ENCODE measurements at regions not wholly inside any gene's neighbourhood (a gene's known extent, or its start where the extent isn't known, plus 50 kb on each side); places are given as distances from the start of the nearest gene placed in this dataset.
"Not testable (repeated sequence)": the region's sequence is repeated elsewhere in the genome, so short reads cannot be mapped to it uniquely, and the experiment has no call there.

DNA sequence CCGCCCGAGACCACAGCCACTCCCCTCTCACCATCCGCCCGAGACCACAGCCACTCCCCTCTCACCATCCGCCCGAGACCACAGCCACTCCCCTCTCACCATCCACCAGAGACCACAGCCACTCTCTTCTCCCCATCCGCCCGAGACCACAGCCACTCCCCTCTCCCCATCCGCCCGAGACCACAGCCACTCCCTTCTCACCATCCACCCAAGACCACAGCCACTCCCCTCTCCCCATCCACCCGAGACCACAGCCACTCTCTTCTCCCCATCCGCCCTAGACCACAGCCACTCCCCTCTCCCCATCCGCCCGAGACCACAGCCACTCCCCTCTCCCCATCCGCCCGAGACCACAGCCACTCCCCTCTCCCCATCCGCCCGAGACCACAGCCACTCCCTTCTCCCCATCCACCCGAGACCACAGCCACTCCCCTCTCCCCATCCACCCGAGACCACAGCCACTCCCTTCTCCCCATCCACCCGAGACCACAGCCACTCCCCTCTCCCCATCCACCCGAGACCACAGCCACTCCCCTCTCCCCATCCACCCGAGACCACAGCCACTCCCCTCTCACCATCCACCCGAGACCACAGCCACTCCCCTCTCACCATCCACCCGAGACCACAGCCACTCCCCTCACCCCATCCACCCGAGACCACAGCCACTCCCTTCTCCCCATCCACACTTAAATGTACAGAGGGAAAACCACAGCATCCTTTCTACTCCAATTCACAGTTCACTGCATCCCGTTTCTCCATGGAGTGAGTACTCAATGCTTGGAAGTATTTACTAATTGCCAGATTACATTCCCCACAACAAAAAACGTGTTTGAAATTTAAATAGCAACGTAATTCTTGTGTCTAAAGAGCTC lies 83.5 kb upstream of the SFSWAP start:
- not testable (repeated sequence) for DNase-seq (ENCODE audit: low read depth in 2 of 2)

DNA sequence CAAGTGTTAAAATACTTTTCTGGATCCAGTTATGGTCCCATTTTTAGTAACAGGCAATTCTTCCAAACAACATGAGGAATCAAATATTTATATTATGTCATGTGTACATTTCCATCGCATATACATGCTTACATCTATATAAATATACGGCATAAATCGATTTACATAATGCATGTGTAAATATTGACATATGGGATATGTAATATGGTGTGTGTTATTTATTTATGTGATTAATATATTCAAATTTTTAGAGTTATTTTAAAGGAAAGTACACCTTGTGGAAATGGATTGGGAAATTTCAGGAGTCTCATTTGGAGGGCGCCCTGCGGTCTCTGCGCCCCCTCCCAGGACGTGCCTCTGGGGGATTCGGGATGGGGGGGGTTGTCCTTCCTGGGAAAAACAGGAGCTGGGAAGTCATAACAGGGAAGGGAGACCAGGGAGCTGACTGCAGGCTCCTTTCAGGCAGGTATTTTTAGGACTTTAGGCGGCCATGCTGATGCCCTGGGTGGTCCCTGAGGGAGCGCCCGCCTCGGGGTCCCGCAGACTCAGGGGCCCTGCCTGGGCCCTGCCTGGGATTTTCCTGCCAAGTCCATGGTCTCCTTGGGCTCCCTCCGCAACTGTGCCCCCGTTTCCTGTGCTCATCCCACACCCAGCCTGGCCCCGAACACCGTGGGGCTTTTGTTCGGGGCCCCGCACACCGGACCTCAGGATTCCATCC lies 82.7 kb upstream of the SFSWAP start:
- no peak for DNase-seq (ENCODE audit: low read depth in 2 of 2)

DNA sequence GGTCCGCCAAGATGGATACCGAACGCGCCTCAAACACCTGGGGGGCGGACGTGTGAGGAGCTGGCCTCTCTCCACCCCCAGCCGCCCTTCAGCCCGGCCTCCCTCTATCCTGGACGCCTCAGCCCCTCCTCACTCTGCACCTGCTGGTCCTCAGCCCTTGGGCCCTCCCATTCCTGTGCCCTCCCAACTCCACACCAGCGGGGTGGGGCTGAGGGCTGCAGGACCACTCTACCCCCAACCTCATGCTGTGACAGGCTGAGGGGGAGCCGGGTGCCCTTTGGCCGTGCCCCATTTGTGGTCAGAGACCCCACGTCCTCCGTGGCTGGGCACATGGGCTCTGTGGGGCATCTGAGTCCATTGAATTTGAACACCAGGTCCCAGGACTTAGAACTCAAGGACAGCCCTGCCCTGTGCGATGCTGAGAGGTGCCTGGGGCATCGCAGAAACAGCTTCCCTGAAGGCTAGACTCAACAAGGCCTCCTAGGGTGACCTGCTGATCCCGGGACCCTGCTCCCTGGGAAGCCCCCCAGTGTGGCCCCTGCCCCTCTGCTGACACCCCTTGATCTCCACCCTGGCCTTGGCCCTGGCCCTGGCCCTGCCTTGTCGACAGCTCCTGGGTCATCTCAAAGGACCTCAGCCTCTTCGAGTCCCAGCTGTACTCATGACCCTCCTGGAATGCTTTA lies 82.0 kb upstream of the SFSWAP start:
- no peak for DNase-seq (ENCODE audit: low read depth in 2 of 2)

DNA sequence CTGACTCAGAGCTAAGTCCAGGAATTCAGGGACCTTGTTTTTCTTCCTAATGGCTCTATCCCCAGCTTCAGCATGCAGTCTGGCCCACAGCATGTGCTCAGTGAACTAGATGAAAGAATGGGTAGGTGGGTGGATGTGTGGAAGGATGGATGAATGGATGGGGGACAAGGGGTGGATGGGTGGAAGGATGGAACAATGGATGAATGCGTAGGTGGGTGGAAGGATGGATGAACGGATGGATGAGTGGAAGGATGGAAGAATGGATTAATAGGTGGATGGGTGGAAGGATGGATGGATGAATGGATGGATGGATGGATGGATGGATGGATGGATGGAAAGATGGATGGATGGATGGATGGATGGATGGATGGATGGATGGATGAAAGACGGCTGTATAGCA lies 79.7 kb upstream of the SFSWAP start:
- DNase-seq (ENCODE audit: low read depth in 2 of 2) = no peak

DNA sequence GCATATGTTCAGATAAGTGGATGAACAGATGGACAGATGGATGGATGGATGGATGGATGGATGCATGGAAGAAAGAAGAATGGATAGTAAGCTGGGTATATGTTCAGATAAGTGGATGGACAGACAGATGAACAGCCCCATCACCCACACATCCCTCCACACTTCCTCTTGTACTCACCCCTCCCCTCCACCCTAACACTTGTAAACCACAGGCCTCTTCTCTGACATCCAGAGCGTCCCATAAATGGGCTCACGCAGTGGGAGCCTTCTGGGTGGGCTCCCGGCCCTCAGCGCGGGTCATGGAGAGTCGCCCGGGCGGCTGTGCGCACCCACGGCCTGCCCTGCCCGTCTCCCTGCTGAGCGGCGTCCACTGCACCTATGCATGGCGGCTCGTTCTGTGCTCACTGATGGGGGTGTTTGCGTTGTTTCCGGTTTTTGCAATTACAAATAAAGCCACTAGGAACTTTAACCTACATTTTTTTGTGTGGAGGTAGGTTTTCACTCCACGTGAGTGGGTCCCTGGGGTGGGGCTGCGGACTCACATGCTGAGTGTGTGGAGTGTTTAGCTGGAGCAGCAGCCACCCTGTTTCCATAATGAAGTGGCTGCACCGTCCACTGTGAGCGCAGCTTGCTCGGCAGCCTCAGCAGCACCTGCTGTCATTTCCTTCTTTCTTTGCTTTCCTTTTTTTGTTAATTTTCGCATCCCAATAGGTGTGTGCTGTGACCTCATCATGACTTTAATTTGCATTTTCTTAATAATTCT lies 78.8 kb upstream of the SFSWAP start:
- DNase-seq (ENCODE audit: low read depth in 2 of 2) = not testable (repeated sequence)

DNA sequence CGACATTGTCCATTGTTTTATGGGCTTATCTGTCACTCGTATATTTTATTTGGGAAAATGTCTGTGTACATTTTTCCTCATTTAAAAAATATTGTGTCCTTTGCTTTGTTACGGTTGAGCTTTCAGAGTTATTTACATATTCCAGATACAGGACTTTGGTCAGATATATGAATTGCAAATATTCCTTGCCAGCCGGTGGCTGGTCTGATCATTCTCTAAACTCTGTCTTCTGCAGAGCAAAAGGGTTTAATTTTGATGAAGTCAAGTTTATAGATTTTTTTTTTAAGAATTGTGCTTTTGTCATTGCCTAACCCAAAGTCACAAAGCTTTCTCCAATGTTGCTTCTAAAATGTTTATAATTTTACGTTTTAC lies 78.3 kb upstream of the SFSWAP start:
- not testable (repeated sequence) for DNase-seq (ENCODE audit: low read depth in 2 of 2)

DNA sequence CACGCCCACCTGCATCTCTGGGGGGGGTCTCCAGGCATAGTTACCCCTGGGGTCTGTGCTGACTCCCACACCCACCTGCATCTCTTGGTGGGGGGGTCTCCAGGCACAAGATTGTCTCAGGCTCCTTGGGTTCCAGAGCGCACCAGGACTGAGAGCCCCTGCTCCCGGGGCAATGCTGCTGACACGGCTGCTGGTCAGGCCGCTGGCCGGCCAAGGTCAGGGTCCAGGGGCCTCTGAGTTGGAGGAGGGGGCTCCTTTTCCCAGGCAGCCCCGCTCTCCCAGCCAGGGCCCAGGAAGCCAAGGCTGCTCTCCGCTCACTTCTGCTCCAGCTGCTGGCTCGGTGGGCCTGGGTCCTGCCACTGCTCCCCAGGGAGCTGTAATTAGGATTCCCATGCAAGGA lies 77.3 kb upstream of the SFSWAP start:
- not testable (repeated sequence) for DNase-seq (ENCODE audit: low read depth in 2 of 2)

DNA sequence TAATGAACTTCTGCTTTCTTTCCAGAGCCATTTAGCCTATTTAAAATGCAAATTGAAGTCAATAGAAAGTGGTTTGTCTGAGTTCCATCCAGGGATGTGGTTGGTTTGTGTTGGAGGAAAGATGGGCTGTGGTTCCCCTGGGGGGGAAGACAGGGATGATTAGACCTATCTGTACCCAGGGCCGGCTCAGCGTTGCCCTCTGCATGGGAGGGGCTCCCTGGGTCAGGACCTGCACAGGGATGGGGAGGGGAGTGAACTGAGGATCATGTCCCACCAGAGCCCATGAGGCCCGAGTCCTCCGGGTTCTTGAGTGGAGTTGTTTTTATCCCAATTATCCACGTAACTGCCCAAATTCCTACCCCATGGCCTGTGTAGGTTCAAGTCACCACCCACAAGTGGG lies 76.9 kb upstream of the SFSWAP start:
- no peak for DNase-seq (ENCODE audit: low read depth in 2 of 2)

DNA sequence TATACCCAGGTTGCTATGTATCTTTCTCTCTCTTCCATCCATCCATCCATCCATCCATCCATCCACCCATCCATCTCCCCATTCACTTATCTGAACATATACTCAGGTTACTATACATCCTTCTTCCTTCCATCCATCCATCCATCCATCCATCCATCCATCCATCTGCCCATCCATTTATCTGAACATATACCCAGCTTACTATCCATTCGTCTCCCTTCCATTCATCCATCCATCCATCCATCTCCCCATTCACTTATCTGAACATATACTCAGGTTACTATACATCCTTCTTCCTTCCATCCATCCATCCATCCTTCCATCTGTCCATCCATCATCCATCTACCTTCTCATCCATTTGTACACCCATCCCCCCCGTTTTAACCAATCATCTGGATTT lies 75.9 kb upstream of the SFSWAP start:
- DNase-seq (ENCODE audit: low read depth in 2 of 2) = not testable (repeated sequence)

DNA sequence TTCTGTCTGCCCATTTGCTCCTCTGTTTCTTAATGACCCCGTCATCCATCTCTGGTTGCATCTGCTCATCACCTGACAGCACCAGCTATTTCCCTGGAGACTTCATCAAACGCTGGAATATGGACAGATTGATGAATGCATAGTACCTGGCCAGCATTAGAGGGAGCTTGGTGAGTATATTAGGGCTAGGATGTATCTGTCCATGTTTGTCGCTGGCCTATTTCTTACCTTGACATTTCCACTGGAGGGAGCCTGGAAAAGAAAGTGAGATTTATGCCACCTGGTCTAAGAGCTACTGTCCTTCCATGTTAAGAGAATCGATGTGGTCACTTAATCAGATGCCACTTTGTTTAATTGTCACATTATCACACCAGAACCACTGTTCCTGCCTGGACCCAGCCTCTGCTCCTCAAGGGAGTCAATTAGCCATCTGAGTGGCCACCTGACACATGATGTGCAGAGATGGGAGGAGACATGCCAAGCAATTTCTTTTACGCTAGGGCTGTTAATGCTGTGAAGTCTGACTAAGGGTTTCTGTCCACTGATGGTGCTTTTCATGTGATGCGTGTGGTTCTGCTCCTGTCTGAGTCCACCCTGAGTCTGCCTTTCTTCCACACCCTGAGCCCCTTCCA lies 75.3 kb upstream of the SFSWAP start:
- DNase-seq (ENCODE audit: low read depth in 2 of 2) = no peak

DNA sequence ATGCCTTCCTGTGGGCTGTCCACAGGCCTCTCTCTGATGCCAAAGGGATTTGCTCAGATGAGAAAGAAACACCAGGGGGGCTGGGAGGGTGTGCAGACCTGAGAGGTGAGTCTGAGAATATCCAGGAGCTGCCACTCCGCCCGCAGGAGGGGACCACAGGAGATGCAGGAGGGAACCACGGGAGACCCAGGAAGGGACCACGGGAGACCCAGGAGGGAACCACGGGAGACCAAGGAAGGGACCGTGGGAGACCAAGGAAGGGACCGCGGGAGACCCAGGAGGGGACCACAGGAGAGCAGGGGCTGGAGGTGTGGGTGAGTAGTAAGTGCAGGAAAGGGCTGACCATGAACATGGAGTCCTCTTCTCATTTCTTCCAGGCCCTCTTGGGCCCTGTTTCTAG lies 74.6 kb upstream of the SFSWAP start:
- no peak for DNase-seq (ENCODE audit: low read depth in 2 of 2)

DNA sequence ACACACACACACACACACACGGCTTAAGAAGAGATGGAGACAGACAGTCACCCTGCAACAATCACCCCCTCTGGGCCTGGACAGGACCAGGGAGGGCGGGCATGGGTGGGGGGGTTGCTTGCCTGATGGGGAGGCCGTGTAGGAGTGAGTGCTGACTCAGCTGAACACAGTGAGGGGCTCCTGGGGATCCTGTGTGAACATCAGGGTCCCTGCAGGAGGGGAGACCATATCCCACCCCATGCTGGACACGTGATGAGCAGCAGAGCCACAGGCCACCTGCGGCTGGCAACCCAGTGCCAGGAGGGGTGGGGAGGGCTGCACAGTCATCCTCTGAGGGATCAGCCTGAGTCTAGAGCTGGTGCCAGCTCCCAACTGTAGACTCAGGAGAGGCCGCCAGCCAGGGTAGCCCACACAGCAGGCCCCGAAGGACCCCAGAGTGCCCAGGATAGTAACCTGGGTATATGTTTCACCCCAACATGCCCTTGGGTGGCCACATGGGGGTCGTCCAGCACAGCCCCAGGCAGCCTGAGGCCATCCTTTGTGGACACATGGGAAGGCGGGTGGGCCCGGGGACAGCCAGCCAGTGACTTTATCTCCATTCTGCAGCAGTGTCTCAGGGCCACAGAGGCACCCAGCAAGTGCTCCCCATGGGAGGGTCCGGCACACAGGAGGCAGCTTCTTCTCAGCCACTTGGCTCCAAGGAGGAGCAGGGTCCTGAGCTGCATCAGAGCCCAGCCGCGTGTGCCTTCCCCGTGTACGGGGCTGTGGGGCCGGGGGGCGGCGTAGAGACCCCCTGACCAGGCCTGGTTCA lies 73.7 kb upstream of the SFSWAP start:
- no peak for DNase-seq (ENCODE audit: low read depth in 2 of 2)

DNA sequence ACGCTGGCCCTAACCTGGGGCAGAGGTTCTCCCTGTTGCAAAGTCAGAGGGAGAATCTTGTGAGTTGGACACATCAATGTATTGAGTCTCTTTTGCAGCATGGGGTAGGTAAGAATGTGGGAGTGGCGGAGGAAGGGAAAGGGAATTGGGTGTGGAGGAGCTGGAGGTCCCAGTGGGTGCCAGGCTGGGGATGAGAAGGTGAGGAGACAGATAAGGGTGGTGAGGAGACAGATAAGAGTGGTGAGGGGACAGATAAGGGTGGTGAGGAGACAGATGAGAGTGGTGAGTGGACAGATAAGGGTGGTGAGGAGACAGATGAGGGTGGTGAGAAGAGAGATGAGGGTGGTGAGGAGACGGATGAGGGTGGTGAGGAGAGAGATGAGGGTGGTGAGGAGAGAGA lies 72.9 kb upstream of the SFSWAP start:
- DNase-seq (ENCODE audit: low read depth in 2 of 2) = no peak

DNA sequence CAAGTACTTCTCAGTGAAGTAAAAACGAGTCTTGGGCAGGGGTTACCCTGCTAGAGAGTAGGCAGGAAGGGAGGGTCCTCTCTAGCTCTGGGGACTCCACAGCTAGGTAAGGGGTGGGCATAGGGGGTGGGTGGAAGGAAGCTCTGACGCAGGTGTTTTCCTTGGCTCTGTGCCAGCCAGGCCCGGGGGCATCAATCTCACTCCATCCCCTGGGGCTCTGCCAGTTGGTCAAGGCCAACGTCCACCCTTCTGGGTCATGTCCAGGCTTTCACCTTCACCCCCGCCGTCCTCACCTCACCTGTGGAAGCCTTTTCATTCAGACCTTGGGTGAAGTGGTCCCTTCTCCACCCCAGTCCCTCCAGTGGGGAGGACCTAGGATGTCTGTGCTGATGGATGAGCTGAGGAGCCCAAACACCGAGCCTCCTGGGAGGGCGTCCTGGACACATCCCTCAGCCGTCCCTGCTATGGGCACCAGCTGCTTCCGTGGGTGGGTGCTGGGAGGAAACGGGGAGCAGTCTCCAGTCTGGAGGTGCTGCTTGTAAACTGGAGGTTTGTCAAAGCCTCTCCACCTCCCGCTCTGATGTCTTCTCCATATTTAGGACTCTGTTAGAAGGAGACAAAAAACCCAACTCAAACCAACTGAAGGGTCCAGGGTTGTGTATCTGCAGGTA lies 71.5 kb upstream of the SFSWAP start:
- no peak for DNase-seq (ENCODE audit: low read depth in 2 of 2)

DNA sequence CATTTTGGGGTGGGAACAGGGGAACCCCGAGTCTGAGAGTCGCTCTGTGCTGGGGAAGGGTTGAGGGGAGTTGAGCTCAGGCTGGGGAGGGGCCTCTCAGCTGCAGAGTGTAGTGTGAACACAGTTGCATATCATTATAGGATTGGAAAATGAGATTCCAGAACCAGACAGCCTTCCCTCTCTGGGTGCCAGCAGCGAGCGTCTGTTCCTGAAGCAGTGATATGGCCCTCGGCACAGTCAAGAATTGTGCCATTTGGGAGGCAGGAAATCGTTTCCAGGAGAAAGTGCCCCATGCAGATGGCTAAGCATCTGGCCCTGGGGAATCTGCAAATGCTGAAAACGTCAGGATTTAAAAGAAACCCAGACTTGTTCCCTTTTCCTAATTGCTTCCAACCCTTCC lies 70.4 kb upstream of the SFSWAP start:
- DNase-seq (ENCODE audit: low read depth in 2 of 2) = no peak

DNA sequence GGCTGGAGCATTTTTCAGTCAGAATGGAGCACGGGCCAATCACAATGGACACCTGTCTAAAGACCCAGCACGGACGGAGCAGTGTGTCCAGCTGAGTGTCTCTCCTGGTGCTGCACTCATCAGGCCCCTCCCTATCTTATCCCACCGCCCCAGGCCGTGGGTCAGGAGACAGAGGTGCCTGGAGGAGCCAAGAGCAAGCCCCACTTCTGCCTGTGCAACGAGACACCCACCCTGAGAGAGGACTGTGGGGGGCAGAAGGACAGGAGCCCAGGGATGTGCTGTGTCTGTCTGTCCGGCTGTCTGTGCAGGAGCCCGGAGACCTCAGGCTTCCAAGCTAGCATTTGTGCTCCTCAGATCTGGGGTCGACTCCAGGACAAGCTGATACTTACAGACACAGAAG lies 69.6 kb upstream of the SFSWAP start:
- DNase-seq (ENCODE audit: low read depth in 2 of 2) = no peak

DNA sequence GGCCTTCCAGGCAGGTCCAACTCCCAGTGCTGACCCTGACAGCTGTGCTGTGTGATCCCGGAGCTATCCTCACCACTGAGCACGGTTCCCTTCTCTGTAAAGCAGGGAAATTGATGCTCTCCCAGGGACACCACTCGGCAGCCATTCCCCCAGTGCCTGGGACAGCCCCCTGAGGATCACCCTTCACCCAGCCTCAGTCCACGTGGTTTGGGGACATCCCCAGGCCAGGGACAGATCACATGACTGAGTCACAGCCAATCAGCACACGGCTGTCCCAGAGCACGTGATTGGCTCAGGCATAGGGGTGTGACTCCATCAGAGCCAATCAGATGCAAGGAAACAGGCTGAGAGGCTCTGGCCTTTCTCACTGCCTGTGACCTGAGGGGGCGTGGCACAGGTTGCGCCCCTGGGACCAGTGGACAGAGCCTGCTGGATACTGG lies 68.8 kb upstream of the SFSWAP start:
- DNase-seq (ENCODE audit: low read depth in 2 of 2) = no peak

DNA sequence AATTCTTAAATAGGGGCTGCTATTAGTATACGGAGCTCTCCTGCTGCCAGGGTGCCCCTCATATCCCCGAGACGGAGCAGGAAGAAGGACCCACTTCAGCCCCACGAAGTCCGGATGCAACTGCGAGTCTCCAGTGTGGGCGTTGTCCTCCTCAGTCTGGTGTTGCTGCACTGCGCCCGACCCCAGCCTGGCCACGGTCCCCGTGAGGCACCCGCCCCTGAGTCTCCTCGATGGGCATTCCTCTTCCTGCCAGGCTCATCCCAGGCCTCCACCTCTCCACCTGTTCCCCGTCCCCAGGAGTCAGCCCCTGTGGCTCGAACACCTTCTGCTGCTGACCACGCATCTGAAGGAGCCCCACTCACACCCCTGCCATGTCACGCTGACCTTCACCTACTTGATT lies 68.1 kb upstream of the SFSWAP start:
- DNase-seq (ENCODE audit: low read depth in 2 of 2) = no peak

DNA sequence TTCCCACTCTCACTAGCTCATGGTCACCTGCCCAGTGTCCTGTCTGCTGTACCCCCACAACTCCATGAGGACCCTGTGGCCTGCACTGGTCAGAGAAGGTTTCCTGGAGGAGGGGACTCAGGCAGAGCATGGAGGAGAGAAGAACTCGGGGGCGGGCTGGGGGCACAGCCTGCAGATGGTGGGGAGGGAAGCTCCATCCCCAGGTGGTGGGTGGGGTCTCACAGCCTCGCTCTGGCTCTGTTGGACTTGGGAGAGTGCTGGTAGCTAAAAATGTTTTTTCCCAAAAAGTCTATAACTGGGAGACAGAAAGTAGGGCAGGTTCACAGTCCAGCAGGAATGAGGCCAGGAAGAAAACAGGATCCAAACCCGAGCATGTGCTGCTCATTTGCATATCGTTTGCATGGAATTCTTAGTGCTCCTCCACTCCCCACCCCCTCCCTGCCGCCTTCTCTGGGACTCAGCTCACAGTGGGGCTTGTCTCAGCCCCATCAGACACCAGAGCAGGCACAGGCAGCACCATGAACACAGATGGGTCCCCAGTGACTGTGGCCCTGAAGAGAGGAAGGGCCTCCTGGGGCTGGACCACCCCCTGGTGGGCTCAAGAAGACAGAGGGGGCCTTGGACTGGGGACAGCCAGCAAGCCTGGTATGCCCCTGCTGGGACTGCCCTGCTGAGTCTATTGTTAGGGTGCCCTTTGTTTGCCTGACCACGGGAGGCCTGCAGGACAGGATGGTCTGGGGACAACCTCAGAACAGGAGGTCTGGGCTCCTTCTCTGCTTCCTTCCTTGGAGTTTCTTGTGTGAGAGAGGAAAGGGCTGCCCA lies 67.0 kb upstream of the SFSWAP start:
- DNase-seq (ENCODE audit: low read depth in 2 of 2) = no peak

All from activated CD4-positive, alpha-beta T cell treated with anti-CD3 and anti-CD28 coated beads for 24 hours (primary cell).